Astrocyte (in vitro differentiated cells and primary cell): ENCODE measurements at regions not wholly inside any gene's neighbourhood (a gene's known extent, or its start where the extent isn't known, plus 50 kb on each side); places are given as distances from the start of the nearest gene placed in this dataset.

Experiments used
- DNase-seq: peaks from one replicate; pipeline ENCODE4 v3.0.0-alpha.2; 2010; ENCODE audit warnings: low read depth
- FAIRE-seq: peaks from 2 replicates; lab custom pipeline; 2011; peaks lifted over from hg19 to GRCh38; lab: Jason Lieb, UNC
- H2AFZ ChIP-seq: 2 replicates; pipeline ENCODE4 v1.6.0; 2012; ENCODE audit warnings: low read depth, low read length, inconsistent platforms
- H3K27ac ChIP-seq: 2 replicates; pipeline ENCODE4 v1.5.1; 2011; ENCODE audit warnings: low read depth, low read length, inconsistent platforms
- H3K27me3 ChIP-seq: 2 replicates; pipeline ENCODE4 v1.6.0; 2011; ENCODE audit warnings: low read length, inconsistent platforms; ENCODE audit not compliant: insufficient read depth
- H3K36me3 ChIP-seq: 2 replicates; pipeline ENCODE4 v1.5.1; 2011; ENCODE audit warnings: low read length, inconsistent platforms; ENCODE audit not compliant: insufficient read depth
- H3K4me1 ChIP-seq: 2 replicates; pipeline ENCODE4 v1.5.1; 2011; ENCODE audit warnings: low read length, inconsistent platforms; ENCODE audit not compliant: insufficient read depth
- H3K4me2 ChIP-seq: 2 replicates; pipeline ENCODE4 v1.6.0; 2012; ENCODE audit warnings: low read length, inconsistent platforms
- H3K4me3 ChIP-seq: 2 replicates; pipeline ENCODE4 v1.5.1; 2011; ENCODE audit warnings: low read depth, mild to moderate bottlenecking, low read length, inconsistent platforms; ENCODE audit not compliant: insufficient read depth
- H3K79me2 ChIP-seq: 2 replicates; pipeline ENCODE4 v1.6.0; 2012; ENCODE audit warnings: mild to moderate bottlenecking, low read length, inconsistent platforms; ENCODE audit not compliant: insufficient read depth
- H3K9ac ChIP-seq: 2 replicates; pipeline ENCODE4 v1.6.0; 2012; ENCODE audit warnings: mild to moderate bottlenecking, low read length, inconsistent platforms
- H3K9me3 ChIP-seq: 2 replicates; pipeline ENCODE4 v1.5.1; 2012; ENCODE audit warnings: low read depth, mild to moderate bottlenecking, low read length, inconsistent platforms; ENCODE audit not compliant: insufficient read depth
- H4K20me1 ChIP-seq: 2 replicates; pipeline ENCODE4 v1.6.0; 2012; ENCODE audit warnings: low read length, inconsistent platforms; ENCODE audit not compliant: insufficient read depth
- H3K27ac Mint-ChIP-seq: one replicate; pipeline ENCODE4 v1.8.0; 2021; ENCODE audit warnings: mild to moderate bottlenecking, mixed read lengths; ENCODE audit not compliant: unreplicated experiment
- H3K27me3 Mint-ChIP-seq: one replicate; pipeline ENCODE4 v1.8.0; 2021; ENCODE audit warnings: low read depth, mixed read lengths; ENCODE audit not compliant: unreplicated experiment
- H3K36me3 Mint-ChIP-seq: one replicate; pipeline ENCODE4 v1.8.0; 2021; ENCODE audit warnings: low read depth, mixed read lengths; ENCODE audit not compliant: unreplicated experiment
- H3K4me1 Mint-ChIP-seq: one replicate; pipeline ENCODE4 v1.8.0; 2021; ENCODE audit warnings: low read depth, mixed read lengths; ENCODE audit not compliant: unreplicated experiment
- H3K4me3 Mint-ChIP-seq: one replicate; pipeline ENCODE4 v1.8.0; 2021; ENCODE audit warnings: mild to moderate bottlenecking, moderate library complexity, mixed read lengths; ENCODE audit not compliant: unreplicated experiment
- H3K9me3 Mint-ChIP-seq: one replicate; pipeline ENCODE4 v1.8.0; 2021; ENCODE audit warnings: mild to moderate bottlenecking, mixed read lengths; ENCODE audit not compliant: unreplicated experiment
- EZH2 ChIP-seq: IDR thresholded peaks from 2 replicates; pipeline ENCODE4 v1.6.1; 2012; ENCODE audit warnings: mild to moderate bottlenecking, low read length, inconsistent platforms; ENCODE audit not compliant: insufficient read depth
- TF ChIP-seq, protein P1 (sequence below): IDR thresholded peaks from 2 replicates; pipeline ENCODE4 v1.5.1; 2011; ENCODE audit warnings: low read depth, mild to moderate bottlenecking, inconsistent platforms, low read length, moderate library complexity; ENCODE audit not compliant: insufficient read depth

DNA sequence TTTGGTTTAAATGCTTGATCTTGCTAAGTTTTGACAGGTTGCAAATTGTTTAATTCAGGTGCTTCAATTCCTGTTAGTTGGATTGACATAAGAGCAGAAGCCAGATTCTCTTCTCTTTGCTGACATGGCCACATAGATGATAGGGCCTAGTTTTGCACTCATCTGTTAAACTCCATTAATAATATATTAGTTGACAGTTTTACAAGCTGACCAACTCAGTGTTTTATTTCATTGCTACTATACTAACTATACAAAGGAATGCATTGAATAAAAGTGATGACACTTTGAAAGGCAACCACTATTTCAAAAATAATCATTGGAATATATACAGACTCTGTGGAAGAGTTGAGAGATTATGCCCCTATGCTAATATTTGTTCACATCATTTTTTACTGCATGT lies 255.6 kb upstream of the DPYD start:
- Histone ChIP-seq H4K20me1 (no peaks in the 10 kb centered on the region), H3K27ac (no peak overlapping the region), H3K4me2 (no peak overlapping the region), H3K9me3 (no peaks in the 10 kb centered on the region), H3K27me3 (no peaks in the 10 kb centered on the region), H3K79me2 (no peaks in the 10 kb centered on the region), H3K4me3 (no peak overlapping the region), H2AFZ (no peak overlapping the region), H3K36me3 (no peaks in the 10 kb centered on the region), H3K9ac (no peak overlapping the region), H3K4me1 (no peaks in the 10 kb centered on the region)
- DNase-seq (no peak), FAIRE-seq (no peak)
- Mint-ChIP-seq H3K27ac (no peak overlapping the region), H3K4me1 (peaks cover 24% of the 10 kb centered on the region), H3K27me3 (no peaks in the 10 kb centered on the region), H3K4me3 (no peak overlapping the region), H3K9me3 (no peaks in the 10 kb centered on the region), H3K36me3 (no peaks in the 10 kb centered on the region)
- no peak for TF ChIP-seq EZH2
- TF ChIP-seq, protein P1, sequence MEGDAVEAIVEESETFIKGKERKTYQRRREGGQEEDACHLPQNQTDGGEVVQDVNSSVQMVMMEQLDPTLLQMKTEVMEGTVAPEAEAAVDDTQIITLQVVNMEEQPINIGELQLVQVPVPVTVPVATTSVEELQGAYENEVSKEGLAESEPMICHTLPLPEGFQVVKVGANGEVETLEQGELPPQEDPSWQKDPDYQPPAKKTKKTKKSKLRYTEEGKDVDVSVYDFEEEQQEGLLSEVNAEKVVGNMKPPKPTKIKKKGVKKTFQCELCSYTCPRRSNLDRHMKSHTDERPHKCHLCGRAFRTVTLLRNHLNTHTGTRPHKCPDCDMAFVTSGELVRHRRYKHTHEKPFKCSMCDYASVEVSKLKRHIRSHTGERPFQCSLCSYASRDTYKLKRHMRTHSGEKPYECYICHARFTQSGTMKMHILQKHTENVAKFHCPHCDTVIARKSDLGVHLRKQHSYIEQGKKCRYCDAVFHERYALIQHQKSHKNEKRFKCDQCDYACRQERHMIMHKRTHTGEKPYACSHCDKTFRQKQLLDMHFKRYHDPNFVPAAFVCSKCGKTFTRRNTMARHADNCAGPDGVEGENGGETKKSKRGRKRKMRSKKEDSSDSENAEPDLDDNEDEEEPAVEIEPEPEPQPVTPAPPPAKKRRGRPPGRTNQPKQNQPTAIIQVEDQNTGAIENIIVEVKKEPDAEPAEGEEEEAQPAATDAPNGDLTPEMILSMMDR, result no peak

DNA sequence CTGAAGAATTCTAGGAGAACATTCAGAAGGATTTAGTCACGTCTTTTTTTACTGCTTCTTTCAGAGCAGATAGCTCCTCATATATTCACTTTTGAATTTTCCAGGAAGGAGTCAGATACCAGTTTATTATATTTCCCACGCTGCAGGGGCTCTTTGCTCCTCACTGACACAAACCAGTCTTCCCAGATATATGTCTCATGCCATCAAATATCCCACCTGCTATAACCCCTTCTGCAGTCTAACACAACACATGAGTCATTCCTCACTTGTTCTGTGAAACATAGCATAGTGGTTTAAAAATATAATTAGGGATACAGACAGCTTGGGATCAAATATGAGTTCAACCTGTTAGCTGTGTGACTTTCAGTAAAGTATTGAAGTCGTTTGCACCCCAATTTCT lies 251.7 kb upstream of the DPYD start:
- Mint-ChIP-seq H3K9me3 (no peaks in the 10 kb centered on the region), H3K4me1 (peaks cover 22% of the 10 kb centered on the region), H3K4me3 (no peak overlapping the region), H3K27ac (no peak overlapping the region), H3K27me3 (no peaks in the 10 kb centered on the region), H3K36me3 (no peaks in the 10 kb centered on the region)
- TF ChIP-seq, protein P1, result no peak
- no peak for TF ChIP-seq EZH2
- DNase-seq (peak; percentile 16), FAIRE-seq (no peak)
- Histone ChIP-seq H3K36me3 (no peaks in the 10 kb centered on the region), H3K79me2 (no peaks in the 10 kb centered on the region), H4K20me1 (no peaks in the 10 kb centered on the region), H3K9me3 (no peaks in the 10 kb centered on the region), H3K4me2 (no peak overlapping the region), H3K27me3 (no peaks in the 10 kb centered on the region), H3K27ac (no peak overlapping the region), H3K4me1 (no peaks in the 10 kb centered on the region), H3K9ac (no peak overlapping the region), H3K4me3 (no peak overlapping the region), H2AFZ (no peak overlapping the region)

DNA sequence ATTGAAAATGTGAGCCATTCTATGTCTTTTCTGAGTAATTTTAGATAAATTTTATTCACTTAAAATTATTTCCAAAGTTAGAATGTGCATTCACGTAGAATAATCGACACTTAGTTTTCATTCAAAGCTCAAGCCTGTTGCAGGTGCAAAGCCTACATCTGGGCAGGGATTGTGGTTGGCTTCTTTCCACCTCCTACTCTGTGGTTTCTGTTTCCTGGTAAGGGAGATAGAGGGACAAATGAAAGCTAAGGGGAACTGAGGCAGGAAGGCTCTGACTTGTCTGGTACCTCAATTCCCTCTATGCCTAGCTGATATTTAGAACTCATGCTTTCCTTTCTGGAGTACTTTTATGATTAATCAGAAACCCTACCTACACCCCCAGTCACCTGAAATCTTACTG lies 251.2 kb upstream of the DPYD start:
- H3K27me3 ChIP-seq, result no peaks in the 10 kb centered on the region
- H3K4me2 ChIP-seq, result no peak overlapping the region
- Mint-ChIP-seq H3K27me3 (no peaks in the 10 kb centered on the region), H3K4me3 (no peak overlapping the region), H3K4me1 (peaks cover 22% of the 10 kb centered on the region), H3K27ac (no peak overlapping the region), H3K36me3 (no peaks in the 10 kb centered on the region), H3K9me3 (no peaks in the 10 kb centered on the region)
- no peaks in the 10 kb centered on the region for H3K4me1 ChIP-seq
- no peak overlapping the region for H3K27ac ChIP-seq
- H3K9ac ChIP-seq, result no peak overlapping the region
- FAIRE-seq (no peak), DNase-seq (peak; percentile 16)
- TF ChIP-seq, protein P1, result no peak
- TF ChIP-seq EZH2, result no peak
- no peak overlapping the region for H3K4me3 ChIP-seq
- no peaks in the 10 kb centered on the region for H3K36me3 ChIP-seq
- H4K20me1 ChIP-seq, result no peaks in the 10 kb centered on the region
- H2AFZ ChIP-seq, result no peak overlapping the region
- no peaks in the 10 kb centered on the region for H3K9me3 ChIP-seq
- no peaks in the 10 kb centered on the region for H3K79me2 ChIP-seq
